T-cell (primary cell): ENCODE measurements at regions not wholly inside any gene's neighbourhood (a gene's known extent, or its start where the extent isn't known, plus 50 kb on each side); places are given as distances from the start of the nearest gene placed in this dataset.

Experiments used
- ATAC-seq, 4 experiments: fragments of 200-7000 bp in 3 of 4; fragments of 150-1000 bp in 1 of 4; cut with Tn5 transposase; replicated peaks in 1 of 4; 1 replicate in 3 of 4; 2 replicates in 1 of 4; pipeline ENCODE4 v1.10.0; 2021; ENCODE audit warnings: moderate library complexity in 3 of 4, mild to moderate bottlenecking in 2 of 4, moderate number of reproducible peaks in 1 of 4
- CTCF ChIA-PET, 2 donors: fragments of 300-600 bp; sonication (Branson Sonifier 250); formaldehyde crosslinking; loops; one replicate each; lab custom pipeline; 2022; ENCODE audit warnings: antibody characterized with exemption in 2 of 2; lab: Charles Lee
- POLR2A ChIA-PET, 2 donors: fragments of 300-600 bp; sonication (Branson Sonifier 250); formaldehyde crosslinking; loops; one replicate each; lab custom pipeline; 2022; ENCODE audit warnings: antibody characterized with exemption in 2 of 2; lab: Charles Lee
- DNase-seq, 35 experiments: peaks; one replicate each; pipeline versions ENCODE4 v3.0.0 to v3.0.0-alpha.2; 2013 to 2023
- H3K27ac ChIP-seq: one replicate; pipeline ENCODE4 v1.5.1; 2013; ENCODE audit warnings: low read length
- H3K27me3 ChIP-seq, 2 experiments: replicated peaks in 1 of 2; 1 replicate in 1 of 2; 2 replicates in 1 of 2; pipeline versions ENCODE4 v1.6.1 to v1.7.0; 2013; ENCODE audit warnings: low read length in 1 of 2, mixed read lengths in 1 of 2; ENCODE audit not compliant: control insufficient read depth in 2 of 2, insufficient read depth in 2 of 2; ENCODE audit errors: extremely low read depth in 1 of 2
- H3K36me3 ChIP-seq, 2 donors: 1 replicate in 1 of 2; 2 replicates in 1 of 2; pipeline versions ENCODE4 v1.6.1 to v1.7.0; 2013; ENCODE audit warnings: low read length in 1 of 2; ENCODE audit not compliant: control insufficient read depth in 2 of 2, insufficient read depth in 1 of 2; ENCODE audit errors: extremely low read depth in 1 of 2
- H3K4me1 ChIP-seq, 2 experiments: 1 replicate in 1 of 2; 2 replicates in 1 of 2; pipeline versions ENCODE4 v1.6.1 to v1.7.0; 2013; ENCODE audit warnings: low read length in 2 of 2, mixed read lengths in 1 of 2; ENCODE audit not compliant: insufficient read depth in 2 of 2, control insufficient read depth in 1 of 2; ENCODE audit errors: extremely low read depth in 1 of 2
- H3K4me3 ChIP-seq, 2 donors: 1 replicate in 1 of 2; 2 replicates in 1 of 2; pipeline versions ENCODE4 v1.5.1 to v1.7.0; 2013; ENCODE audit warnings: mild to moderate bottlenecking in 2 of 2, low read length in 1 of 2, moderate library complexity in 1 of 2; ENCODE audit not compliant: control insufficient read depth in 1 of 2; ENCODE audit errors: extremely low read depth in 1 of 2
- H3K9me3 ChIP-seq: 2 replicates; pipeline ENCODE4 v1.7.0; 2013
- H3K27ac Mint-ChIP-seq, 2 donors: one replicate each; pipeline ENCODE4 v1.8.0; 2020 to 2021; ENCODE audit warnings: mild to moderate bottlenecking in 2 of 2, mixed read lengths in 2 of 2
- H3K27me3 Mint-ChIP-seq, 2 donors: one replicate each; pipeline ENCODE4 v1.8.0; 2021 to 2022; ENCODE audit warnings: mixed read lengths in 2 of 2
- H3K36me3 Mint-ChIP-seq: one replicate; pipeline ENCODE4 v1.8.0; 2021; ENCODE audit warnings: mixed read lengths
- H3K4me1 Mint-ChIP-seq, 3 donors: one replicate each; pipeline ENCODE4 v1.8.0; 2020 to 2022; ENCODE audit warnings: mixed read lengths in 3 of 3, mild to moderate bottlenecking in 1 of 3
- H3K4me3 Mint-ChIP-seq, 3 donors: one replicate each; pipeline ENCODE4 v1.8.0; 2020 to 2022; ENCODE audit warnings: mild to moderate bottlenecking in 3 of 3, mixed read lengths in 3 of 3, moderate library complexity in 3 of 3
- H3K9me3 Mint-ChIP-seq, 3 donors: one replicate each; pipeline ENCODE4 v1.8.0; 2020 to 2022; ENCODE audit warnings: mixed read lengths in 3 of 3
- WGBS: methylation state at CpG from one replicate; pipeline ENCODE4 v1.1.5; 2013; ENCODE audit warnings: missing lambda C conversion rate; ENCODE audit not compliant: insufficient coverage; 5-methylcytosine and 5-hydroxymethylcytosine counted together

GRCh38 chr9:88026118-88026479 is 51.8 kb upstream of the CDK20 start:
- H3K36me3 Mint-ChIP-seq, result no peaks in the 10 kb centered on the region
- H3K9me3 ChIP-seq, result no peaks in the 10 kb centered on the region
- POLR2A ChIA-PET, result no interaction called here
- WGBS, result 100% methylated on average over 1 of the region's 1 CpG
- CTCF ChIA-PET, result no interaction called here
- H3K36me3 ChIP-seq, result no peaks in the 10 kb centered on the region
- no peak overlapping the region for H3K27ac ChIP-seq
- DNase-seq (no peak), ATAC-seq (no peak)
- H3K9me3 Mint-ChIP-seq, result no peaks in the 10 kb centered on the region
- H3K27me3 ChIP-seq, result peaks cover 0 to 2% of the 10 kb centered on the region in 2 experiments
- H3K27me3 Mint-ChIP-seq, result peaks cover 0 to 6% of the 10 kb centered on the region in 2 donors
- no peaks in the 10 kb centered on the region for H3K4me1 ChIP-seq
- no peak overlapping the region for H3K27ac Mint-ChIP-seq
- no peaks in the 10 kb centered on the region for H3K4me1 Mint-ChIP-seq
- no peak overlapping the region for H3K4me3 ChIP-seq
- no peak overlapping the region for H3K4me3 Mint-ChIP-seq

- H3K4me1 ChIP-seq, result no peaks in the 10 kb centered on the region
- no peaks in the 10 kb centered on the region for H3K9me3 ChIP-seq
- ChIA-PET CTCF (no interaction called here), POLR2A (no interaction called here)
- DNase-seq (no peak), ATAC-seq (no peak)
- H3K36me3 Mint-ChIP-seq, result no peaks in the 10 kb centered on the region
- H3K27me3 Mint-ChIP-seq, result peaks cover 0 to 6% of the 10 kb centered on the region in 2 donors
- WGBS, result 91% methylated on average over 7 of the region's 8 CpGs
- no peak overlapping the region for H3K27ac ChIP-seq
- H3K9me3 Mint-ChIP-seq, result no peaks in the 10 kb centered on the region
- H3K27ac Mint-ChIP-seq, result no peak overlapping the region
- no peak overlapping the region for H3K4me3 ChIP-seq
- H3K4me1 Mint-ChIP-seq, result no peaks in the 10 kb centered on the region
- H3K27me3 ChIP-seq, result peaks cover 0 to 2% of the 10 kb centered on the region in 2 experiments
- no peak overlapping the region for H3K4me3 Mint-ChIP-seq
- H3K36me3 ChIP-seq, result no peaks in the 10 kb centered on the region
Observed at GRCh38 chr9:88025411-88026117, 51.2 kb upstream of the CDK20 start.

- Mint-ChIP-seq H3K4me1 (no peaks in the 10 kb centered on the region), H3K9me3 (no peaks in the 10 kb centered on the region), H3K36me3 (no peaks in the 10 kb centered on the region), H3K27ac (no peak overlapping the region), H3K27me3 (peaks cover 3 to 4% of the 10 kb centered on the region in 2 donors), H3K4me3 (no peak overlapping the region)
- no peaks in the 10 kb centered on the region for H3K27me3 ChIP-seq
- ChIA-PET CTCF (no interaction called here), POLR2A (interaction anchor here in 1 of 2 donors (0.6 kb wide), 1 partner anchor 164 kb away, joined by 3 read pairs; no protein-coding TSS in a partner anchor)
- H3K9me3 ChIP-seq, result no peaks in the 10 kb centered on the region
- ATAC-seq (no peak), DNase-seq (no peak)
- H3K4me1 ChIP-seq, result no peaks in the 10 kb centered on the region
- H3K36me3 ChIP-seq, result no peaks in the 10 kb centered on the region
- H3K27ac ChIP-seq, result no peak overlapping the region
- WGBS, result 100% methylated on average over 1 of the region's 4 CpGs
- no peak overlapping the region for H3K4me3 ChIP-seq
Observed at GRCh38 chr9:88024896-88025295, 50.6 kb upstream of the CDK20 start.
